HEK293 (cell line): ENCODE measurements at regions not wholly inside any gene's neighbourhood (a gene's known extent, or its start where the extent isn't known, plus 50 kb on each side); places are given as distances from the start of the nearest gene placed in this dataset.

Source experiments
- CTCF ChIA-PET: fragments of 350-600 bp; formaldehyde crosslinking; extraction: SDS; loops from one replicate; lab custom pipeline; 2021; ENCODE audit warnings: antibody characterized with exemption; lab: Yijun Ruan, JAX
- POLR2A ChIA-PET: fragments of 300-600 bp; formaldehyde crosslinking; extraction: SDS; loops from one replicate; lab custom pipeline; 2020; ENCODE audit warnings: antibody characterized with exemption, inconsistent platforms; lab: Yijun Ruan, JAX
- H3K27ac ChIP-seq: fragments of 200-500 bp; sonication (Bioruptor generic); 2 replicates; pipeline ENCODE4 v1.5.1; 2014; ENCODE audit warnings: low read depth, low read length, control low read depth, inconsistent platforms; ENCODE audit errors: extremely low read depth
- H3K36me3 ChIP-seq, 2 experiments: fragments of 200-500 bp in 1 of 2; sonication (Bioruptor generic) in 1 of 2; 1 replicate in 1 of 2; 2 replicates in 1 of 2; pipeline ENCODE4 v1.5.1; 2014 to 2017; ENCODE audit warnings: inconsistent platforms in 2 of 2, low read length in 2 of 2; ENCODE audit not compliant: control insufficient read depth in 2 of 2, insufficient read depth in 1 of 2
- H3K4me1 ChIP-seq: fragments of 200-500 bp; sonication (Bioruptor generic); 2 replicates; pipeline ENCODE4 v1.5.1; 2014; ENCODE audit warnings: mild to moderate bottlenecking, low read length, inconsistent platforms; ENCODE audit not compliant: control insufficient read depth, insufficient read depth
- H3K4me3 ChIP-seq: 2 replicates; pipeline ENCODE4 v1.5.1; 2011; ENCODE audit warnings: low read depth, mild to moderate bottlenecking, control low read depth, low read length, moderate library complexity
- H3K9me3 ChIP-seq: fragments of 200-500 bp; sonication (Bioruptor generic); 2 replicates; pipeline ENCODE4 v1.5.1; 2014; ENCODE audit warnings: low read depth, low read length, inconsistent platforms; ENCODE audit not compliant: control insufficient read depth, insufficient read depth
- CTCF ChIP-seq: fragments of 450-650 bp; formaldehyde crosslinking; IDR thresholded peaks from 2 replicates; pipeline ENCODE4 v1.5.1; 2016; ENCODE audit warnings: missing biosample characterization, missing genetic modification characterization
- REPIN1 ChIP-seq: fragments of 450-650 bp; formaldehyde crosslinking; IDR thresholded peaks from 2 replicates; pipeline ENCODE4 v1.5.1; 2017; ENCODE audit warnings: missing biosample characterization, missing genetic modification characterization, low read depth
- REST ChIP-seq: fragments of 450-650 bp; formaldehyde crosslinking; IDR thresholded peaks from 2 replicates; pipeline ENCODE4 v1.5.1; 2016; ENCODE audit warnings: missing biosample characterization, missing genetic modification characterization
- ZNF133 ChIP-seq: fragments of 450-650 bp; formaldehyde crosslinking; IDR thresholded peaks from 2 replicates; pipeline ENCODE4 v1.5.1; 2016; ENCODE audit warnings: missing biosample characterization, missing genetic modification characterization
- ZNF221 ChIP-seq: fragments of 450-650 bp; formaldehyde crosslinking; IDR thresholded peaks from 2 replicates; pipeline ENCODE4 v1.5.1; 2017; ENCODE audit warnings: missing biosample characterization, missing genetic modification characterization, borderline replicate concordance
- ZNF266 ChIP-seq: fragments of 450-650 bp; formaldehyde crosslinking; IDR thresholded peaks from 2 replicates; pipeline ENCODE4 v1.5.1; 2016; ENCODE audit warnings: missing biosample characterization, missing genetic modification characterization, low read depth
- ZNF280C ChIP-seq: fragments of 450-650 bp; formaldehyde crosslinking; IDR thresholded peaks from 2 replicates; pipeline ENCODE4 v1.5.1; 2016; ENCODE audit warnings: missing biosample characterization, missing genetic modification characterization
- ZNF280D ChIP-seq: fragments of 450-650 bp; formaldehyde crosslinking; IDR thresholded peaks from 2 replicates; pipeline ENCODE4 v1.5.1; 2016; ENCODE audit warnings: missing biosample characterization, missing genetic modification characterization
- ZNF362 ChIP-seq: fragments of 450-650 bp; formaldehyde crosslinking; IDR thresholded peaks from 2 replicates; pipeline ENCODE4 v1.5.1; 2016; ENCODE audit warnings: missing biosample characterization, missing genetic modification characterization
- ZNF555 ChIP-seq: fragments of 450-650 bp; formaldehyde crosslinking; conservative IDR thresholded peaks from 2 replicates; pipeline ENCODE4 v1.5.1; 2017; ENCODE audit warnings: missing biosample characterization, mild to moderate bottlenecking, missing genetic modification characterization, inconsistent platforms
- ZNF558 ChIP-seq: fragments of 450-650 bp; formaldehyde crosslinking; IDR thresholded peaks from 2 replicates; pipeline ENCODE4 v1.5.1; 2016; ENCODE audit warnings: missing biosample characterization, missing genetic modification characterization
- ZNF777 ChIP-seq: fragments of 450-650 bp; formaldehyde crosslinking; IDR thresholded peaks from 2 replicates; pipeline ENCODE4 v1.5.1; 2017; ENCODE audit warnings: missing biosample characterization, missing genetic modification characterization, borderline replicate concordance
- ZNF785 ChIP-seq: fragments of 450-650 bp; formaldehyde crosslinking; IDR thresholded peaks from 2 replicates; pipeline ENCODE4 v1.5.1; 2016; ENCODE audit warnings: missing biosample characterization, missing genetic modification characterization
- ZSCAN30 ChIP-seq: fragments of 450-650 bp; IDR thresholded peaks from 2 replicates; pipeline ENCODE4 v1.5.1; 2018; ENCODE audit warnings: missing biosample characterization, mild to moderate bottlenecking, missing genetic modification characterization, moderate library complexity

DNA sequence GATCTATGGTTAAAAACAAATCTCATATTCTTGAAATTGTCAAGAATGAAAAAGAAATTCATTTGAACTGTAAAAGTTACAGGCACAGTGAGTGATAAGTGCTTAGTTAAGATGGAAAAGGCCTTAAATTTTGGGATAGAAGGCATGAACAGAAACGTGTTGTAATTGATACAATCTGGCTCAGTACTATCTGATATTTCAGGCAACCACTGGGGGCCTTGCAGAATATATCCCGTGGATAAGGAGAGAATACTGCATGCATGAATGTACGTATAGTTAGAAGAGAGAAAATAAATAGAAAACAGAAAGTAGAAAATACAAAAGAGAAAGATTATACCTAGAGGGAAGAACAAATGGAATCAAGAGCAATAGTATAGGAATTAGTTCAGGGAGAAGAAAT, 741.4 kb upstream of the CCDC54 start:
- Histone ChIP-seq H3K9me3 (no peaks in the 10 kb centered on the region), H3K4me3 (no peak overlapping the region), H3K27ac (no peak overlapping the region), H3K4me1 (no peaks in the 10 kb centered on the region), H3K36me3 (no peaks in the 10 kb centered on the region)
- POLR2A ChIA-PET = no interaction called here
- CTCF ChIA-PET = no interaction called here
- TF ChIP-seq CTCF (tag by site-specific recombination) (no peak), ZNF280C (tag by site-specific recombination) (no peak), ZNF133 (no peak), ZNF221 (tag by site-specific recombination) (no peak), ZNF558 (no peak), ZNF362 (no peak), ZNF280D (tag by site-specific recombination) (no peak), ZSCAN30 (tag by site-specific recombination) (no peak), REPIN1 (no peak), ZNF785 (tag by site-specific recombination) (no peak), REST (tag by site-specific recombination) (no peak), ZNF555 (tag by site-specific recombination) (no peak)

DNA sequence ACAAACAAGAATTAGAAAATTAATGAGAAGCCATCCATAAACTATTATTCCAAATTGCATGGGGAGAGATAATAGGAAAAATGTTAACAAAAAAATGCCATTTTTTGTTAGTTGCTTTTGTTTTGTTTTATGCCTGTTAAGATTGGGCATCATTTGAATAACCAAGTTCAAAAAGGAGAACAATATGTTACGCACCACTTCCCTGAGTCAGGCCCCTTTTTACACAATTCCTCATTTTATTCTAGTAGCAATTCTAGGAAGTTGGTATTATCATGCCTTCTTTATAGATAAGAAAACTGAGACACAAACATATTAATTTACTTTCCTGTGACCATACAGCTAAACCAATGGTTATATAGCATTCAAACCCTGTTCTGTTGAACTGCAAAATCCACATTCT, 736.9 kb upstream of the CCDC54 start:
- Histone ChIP-seq H3K4me3 (no peak overlapping the region), H3K27ac (no peak overlapping the region), H3K9me3 (no peaks in the 10 kb centered on the region), H3K4me1 (no peaks in the 10 kb centered on the region), H3K36me3 (no peaks in the 10 kb centered on the region)
- no peak for TF ChIP-seq ZNF777 (tag by site-specific recombination)
- no peak for TF ChIP-seq ZNF266 (tag by site-specific recombination)
- ChIA-PET CTCF (no interaction called here), POLR2A (no interaction called here)
